ENCODE measurements at regions not wholly inside any gene's neighbourhood (a gene's known extent, or its start where the extent isn't known, plus 50 kb on each side); places are given as distances from the start of the nearest gene placed in this dataset.
"Not testable (repeated sequence)": the region's sequence is repeated elsewhere in the genome, so short reads cannot be mapped to it uniquely, and the experiment has no call there.

DNA sequence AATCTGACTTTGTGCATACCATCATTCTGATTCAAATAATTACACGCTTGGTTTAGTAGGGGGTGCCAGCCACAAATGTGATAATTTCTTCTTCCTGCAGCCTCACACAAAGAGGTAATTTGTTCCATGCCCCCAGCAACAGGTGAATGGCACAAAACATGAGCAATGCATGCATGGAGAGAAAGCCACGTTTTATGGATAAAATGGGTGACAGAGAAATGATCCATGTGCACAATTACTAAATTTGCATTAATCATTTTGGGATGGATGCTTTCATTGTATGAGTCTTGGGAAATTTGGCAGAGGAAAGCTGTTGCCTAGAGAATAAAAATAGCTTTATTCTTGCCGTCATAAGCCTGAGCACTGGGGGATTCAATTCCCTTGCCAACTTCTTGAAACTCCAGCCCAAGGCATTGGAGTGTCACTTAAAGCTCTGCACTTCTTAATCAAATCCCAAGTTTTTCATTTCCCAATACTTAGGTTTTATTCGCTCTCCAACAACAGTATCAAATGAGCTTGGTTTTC is 411.6 kb downstream of the GBE1 start:
- no peak for TF ChIP-seq CTCF (IDR thresholded peaks at IDR 0.05; ENCODE audit: control insufficient read depth, insufficient read depth, low read depth, low read length, missing control alignments)
- DNase-seq (ENCODE audit: low read depth) = no peak
- no peak overlapping the region for H3K4me3 ChIP-seq (ENCODE audit: control insufficient read depth, low read depth, low read length)

DNA sequence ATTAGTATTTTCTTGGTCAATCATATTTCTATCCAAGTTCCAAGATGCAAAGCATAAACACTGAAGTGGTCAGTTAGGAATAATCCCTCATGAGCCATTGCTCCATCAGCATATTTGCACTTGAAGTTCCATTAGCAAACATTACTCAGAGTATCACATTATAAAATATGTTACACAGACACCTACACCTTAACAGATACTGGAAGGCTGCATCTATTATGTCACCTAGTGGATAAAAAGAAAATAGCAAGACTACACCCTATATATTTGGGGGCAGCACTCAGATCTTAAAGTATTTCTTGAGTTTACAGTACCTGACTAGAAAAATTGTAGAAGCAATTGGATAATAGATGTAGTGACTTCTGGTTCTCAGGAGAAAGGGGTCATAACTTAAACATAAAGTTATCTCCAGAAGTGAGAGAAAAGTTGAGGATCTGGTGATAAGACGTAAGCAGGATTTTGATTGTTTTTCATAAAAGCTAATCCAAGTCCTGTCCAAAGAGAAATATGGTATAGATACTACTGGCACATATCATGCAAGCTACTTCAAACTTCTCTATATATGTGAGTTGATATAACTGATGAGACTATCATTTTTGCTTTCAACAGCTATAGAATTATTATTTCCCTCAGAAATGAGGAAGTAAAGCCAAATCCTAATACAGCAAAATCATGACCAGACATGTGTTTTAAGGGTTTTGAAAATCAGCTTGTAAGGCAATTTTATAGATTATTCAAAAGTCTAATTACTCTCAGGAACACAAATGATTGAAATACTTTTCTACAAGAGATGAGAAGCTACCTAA is 422.2 kb downstream of the GBE1 start:
- no peak for DNase-seq (ENCODE audit: low read depth)
- peak; percentile 37 for TF ChIP-seq CTCF (IDR thresholded peaks at IDR 0.05; ENCODE audit: control insufficient read depth, insufficient read depth, low read depth, low read length, missing control alignments)
- H3K4me3 ChIP-seq (ENCODE audit: control insufficient read depth, low read depth, low read length) = no peak overlapping the region

DNA sequence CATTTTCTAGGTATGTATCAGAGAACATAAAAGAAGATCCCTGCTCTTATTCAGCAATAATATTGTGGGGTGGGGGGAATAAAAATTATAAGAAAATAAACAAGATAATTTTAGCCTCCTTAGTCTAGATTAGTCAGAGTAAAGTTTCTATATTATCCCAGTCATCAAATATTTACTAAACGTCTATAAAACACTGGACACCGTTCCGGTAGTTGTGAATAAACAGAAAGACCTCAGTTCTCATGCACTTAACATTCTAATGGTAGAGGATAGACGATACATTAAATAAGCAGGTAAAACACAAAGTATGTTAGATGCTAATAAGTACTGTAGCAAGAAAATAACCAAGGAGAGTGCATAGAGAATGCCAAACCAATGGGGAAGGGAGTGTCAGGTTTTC is 425.0 kb downstream of the GBE1 start:
- no peak for TF ChIP-seq CTCF (IDR thresholded peaks at IDR 0.05; ENCODE audit: control insufficient read depth, insufficient read depth, low read depth, low read length, missing control alignments)
- no peak overlapping the region for H3K4me3 ChIP-seq (ENCODE audit: control insufficient read depth, low read depth, low read length)
- no peak for DNase-seq (ENCODE audit: low read depth)

GRCh38 chr3:81329835-81330234 is 431.6 kb downstream of the GBE1 start:
- not testable (repeated sequence) for DNase-seq (ENCODE audit: low read depth); H3K4me3 ChIP-seq (ENCODE audit: control insufficient read depth, low read depth, low read length)

- no peak for DNase-seq (ENCODE audit: low read depth)
- TF ChIP-seq CTCF (IDR thresholded peaks at IDR 0.05; ENCODE audit: control insufficient read depth, insufficient read depth, low read depth, low read length, missing control alignments) = no peak
- no peak overlapping the region for H3K4me3 ChIP-seq (ENCODE audit: control insufficient read depth, low read depth, low read length)
These were observed 435.2 kb downstream of the GBE1 start for GRCh38 chr3:81326245-81326644.

DNA sequence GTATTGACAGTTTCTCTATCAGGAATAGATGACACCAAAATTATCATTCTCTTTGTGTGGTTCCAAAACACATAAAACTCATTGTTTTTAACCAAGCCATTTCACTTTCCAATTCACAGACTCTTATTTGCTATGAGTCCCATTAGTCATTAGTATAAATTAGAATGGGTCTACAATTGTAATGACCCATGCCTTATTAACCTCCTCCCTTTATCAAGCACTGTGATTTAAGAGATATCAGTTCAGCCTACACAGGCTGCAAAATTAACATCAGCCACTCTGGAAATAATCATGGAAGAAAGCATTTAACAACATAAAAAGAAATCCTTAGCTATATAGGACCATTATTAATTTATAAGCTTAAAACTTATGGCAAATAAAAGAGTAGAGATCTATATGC is 440.6 kb downstream of the GBE1 start:
- H3K4me3 ChIP-seq (ENCODE audit: control insufficient read depth, low read depth, low read length) = no peak overlapping the region
- DNase-seq (ENCODE audit: low read depth) = no peak
- no peak for TF ChIP-seq CTCF (IDR thresholded peaks at IDR 0.05; ENCODE audit: control insufficient read depth, insufficient read depth, low read depth, low read length, missing control alignments)

DNA sequence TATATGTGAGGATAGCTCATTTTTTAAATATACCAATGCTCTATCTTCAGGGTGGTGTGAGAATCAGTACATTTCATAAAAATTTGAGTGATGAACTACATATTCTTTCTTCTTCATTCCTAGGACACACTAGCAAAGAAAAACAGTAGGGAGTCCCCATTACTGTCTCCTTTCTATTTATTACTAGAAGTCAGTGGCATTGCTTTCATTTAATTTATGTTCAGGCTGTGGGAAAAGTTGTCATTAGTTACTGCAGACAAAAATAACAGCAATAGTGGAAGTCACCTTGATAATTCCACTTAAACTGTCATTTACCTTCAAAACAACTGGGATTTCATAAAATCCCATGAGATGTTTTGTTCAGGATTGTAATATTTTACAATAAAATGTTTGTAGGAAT is 446.4 kb downstream of the GBE1 start:
- no peak for TF ChIP-seq CTCF (IDR thresholded peaks at IDR 0.05; ENCODE audit: control insufficient read depth, insufficient read depth, low read depth, low read length, missing control alignments)
- DNase-seq (ENCODE audit: low read depth) = no peak
- no peak overlapping the region for H3K4me3 ChIP-seq (ENCODE audit: control insufficient read depth, low read depth, low read length)
